ENCODE measurements at regions not wholly inside any gene's neighbourhood (a gene's known extent, or its start where the extent isn't known, plus 50 kb on each side); places are given as distances from the start of the nearest gene placed in this dataset.

GRCh38 chr12:90485560-90485959, 469.4 kb downstream of the CCER1 start:
- no peak for TF ChIP-seq POLR2A (IDR thresholded peaks at IDR 0.05)
- TF ChIP-seq CTCF (IDR thresholded peaks at IDR 0.05), result no peak

GRCh38 chr12:90484094-90484493, 470.9 kb downstream of the CCER1 start:
- DNase-seq, result peak in 1 of 5 donors; percentile 23
- peaks cover 0 to 3% (median 0%) of the 10 kb centered on the region in 12 donors for H3K9me3 ChIP-seq
- 36 to 47% (median 38%) methylated on average over 2 of the region's 2 CpGs for WGBS, 4 donors
- H3K4me1 ChIP-seq, result no peaks in the 10 kb centered on the region
- H3K27ac ChIP-seq, result no peak overlapping the region
- H3K36me3 ChIP-seq, result no peaks in the 10 kb centered on the region
- no peaks in the 10 kb centered on the region for H3K27me3 ChIP-seq
- peak in 1 of 4 donors; percentile 73 for ATAC-seq
- H3K4me3 ChIP-seq, result no peak overlapping the region
- intact Hi-C loops (cut with DNase I), result no loop called here
- TF ChIP-seq CTCF (IDR thresholded peaks at IDR 0.05), result no peak
- TF ChIP-seq POLR2A (IDR thresholded peaks at IDR 0.05), result no peak

More at GRCh38 chr12:90485560-90485959, 469.4 kb downstream of the CCER1 start:
- no peak overlapping the region for H3K27ac ChIP-seq
- no peak overlapping the region for H3K4me3 ChIP-seq
- no peaks in the 10 kb centered on the region for H3K27me3 ChIP-seq
- H3K36me3 ChIP-seq, result no peaks in the 10 kb centered on the region
- no peaks in the 10 kb centered on the region for H3K4me1 ChIP-seq
- ATAC-seq (no peak), DNase-seq (no peak)
- intact Hi-C loops (cut with DNase I), result no loop called here
- H3K9me3 ChIP-seq, result peaks cover 0 to 12% (median 1%) of the 10 kb centered on the region in 12 donors

- intact Hi-C loops (cut with DNase I), result no loop called here
- Histone ChIP-seq H3K9me3 (no peaks in the 10 kb centered on the region), H3K27ac (no peak overlapping the region), H3K36me3 (no peaks in the 10 kb centered on the region), H3K4me1 (no peaks in the 10 kb centered on the region), H3K4me3 (no peak overlapping the region), H3K27me3 (no peaks in the 10 kb centered on the region)
- no peak for ATAC-seq
- WGBS, 4 donors, result 70 to 86% (median 81%) methylated on average over 1 of the region's 1 CpG
- no peak for TF ChIP-seq CTCF (IDR thresholded peaks at IDR 0.05)
- TF ChIP-seq POLR2A (IDR thresholded peaks at IDR 0.05), result no peak
- no peak for DNase-seq
These were observed 473.2 kb downstream of the CCER1 start for GRCh38 chr12:90481748-90482147.

GRCh38 chr12:90479237-90479636, 475.7 kb downstream of the CCER1 start:
- no peak overlapping the region for H3K4me3 ChIP-seq
- no peak for TF ChIP-seq POLR2A (IDR thresholded peaks at IDR 0.05)
- no peak for TF ChIP-seq CTCF (IDR thresholded peaks at IDR 0.05)
- ATAC-seq (no peak), DNase-seq (no peak)
- WGBS, 4 donors, result 94 to 100% (median 96%) methylated on average over 1 of the region's 1 CpG
- intact Hi-C loops (cut with DNase I), result no loop called here
- H3K27me3 ChIP-seq, result no peaks in the 10 kb centered on the region
- no peaks in the 10 kb centered on the region for H3K9me3 ChIP-seq
- H3K4me1 ChIP-seq, result no peaks in the 10 kb centered on the region
- no peak overlapping the region for H3K27ac ChIP-seq
- H3K36me3 ChIP-seq, result no peaks in the 10 kb centered on the region

All from heart left ventricle (tissue), 16 donors.